GM12874 (cell line): ENCODE measurements at regions not wholly inside any gene's neighbourhood (a gene's known extent, or its start where the extent isn't known, plus 50 kb on each side); places are given as distances from the start of the nearest gene placed in this dataset.

Source experiments
- TF ChIP-seq, protein P1 (sequence below): IDR thresholded peaks from 2 replicates; pipeline ENCODE4 v1.5.1; 2011; ENCODE audit warnings: low read depth, mild to moderate bottlenecking, control low read depth, low read length, moderate library complexity; ENCODE audit not compliant: insufficient read depth

- TF ChIP-seq, protein P1, sequence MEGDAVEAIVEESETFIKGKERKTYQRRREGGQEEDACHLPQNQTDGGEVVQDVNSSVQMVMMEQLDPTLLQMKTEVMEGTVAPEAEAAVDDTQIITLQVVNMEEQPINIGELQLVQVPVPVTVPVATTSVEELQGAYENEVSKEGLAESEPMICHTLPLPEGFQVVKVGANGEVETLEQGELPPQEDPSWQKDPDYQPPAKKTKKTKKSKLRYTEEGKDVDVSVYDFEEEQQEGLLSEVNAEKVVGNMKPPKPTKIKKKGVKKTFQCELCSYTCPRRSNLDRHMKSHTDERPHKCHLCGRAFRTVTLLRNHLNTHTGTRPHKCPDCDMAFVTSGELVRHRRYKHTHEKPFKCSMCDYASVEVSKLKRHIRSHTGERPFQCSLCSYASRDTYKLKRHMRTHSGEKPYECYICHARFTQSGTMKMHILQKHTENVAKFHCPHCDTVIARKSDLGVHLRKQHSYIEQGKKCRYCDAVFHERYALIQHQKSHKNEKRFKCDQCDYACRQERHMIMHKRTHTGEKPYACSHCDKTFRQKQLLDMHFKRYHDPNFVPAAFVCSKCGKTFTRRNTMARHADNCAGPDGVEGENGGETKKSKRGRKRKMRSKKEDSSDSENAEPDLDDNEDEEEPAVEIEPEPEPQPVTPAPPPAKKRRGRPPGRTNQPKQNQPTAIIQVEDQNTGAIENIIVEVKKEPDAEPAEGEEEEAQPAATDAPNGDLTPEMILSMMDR, result no peak
These were observed 613.5 kb upstream of the EPHA6 start for GRCh38 chr3:96200897-96201296.

DNA sequence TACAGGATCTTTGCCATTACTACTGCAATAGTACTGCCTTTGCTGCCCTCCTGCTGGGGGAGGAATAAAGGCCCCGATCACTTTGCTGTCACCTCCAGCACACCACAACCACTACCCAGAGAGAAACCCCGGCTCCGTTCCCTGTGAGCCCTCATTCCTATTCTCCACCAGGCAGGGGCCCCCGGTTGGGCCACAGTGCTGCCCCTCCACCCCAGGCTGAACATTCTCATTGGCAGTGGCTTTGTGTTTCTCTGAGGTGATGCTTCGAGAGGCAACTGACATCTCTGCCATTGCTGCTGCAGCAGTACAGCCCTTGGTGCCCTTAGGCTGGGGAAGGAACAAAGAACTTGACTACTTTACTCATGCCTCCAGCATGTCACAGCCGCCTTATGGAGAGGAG is 612.9 kb upstream of the EPHA6 start:
- TF ChIP-seq, protein P1, result no peak

DNA sequence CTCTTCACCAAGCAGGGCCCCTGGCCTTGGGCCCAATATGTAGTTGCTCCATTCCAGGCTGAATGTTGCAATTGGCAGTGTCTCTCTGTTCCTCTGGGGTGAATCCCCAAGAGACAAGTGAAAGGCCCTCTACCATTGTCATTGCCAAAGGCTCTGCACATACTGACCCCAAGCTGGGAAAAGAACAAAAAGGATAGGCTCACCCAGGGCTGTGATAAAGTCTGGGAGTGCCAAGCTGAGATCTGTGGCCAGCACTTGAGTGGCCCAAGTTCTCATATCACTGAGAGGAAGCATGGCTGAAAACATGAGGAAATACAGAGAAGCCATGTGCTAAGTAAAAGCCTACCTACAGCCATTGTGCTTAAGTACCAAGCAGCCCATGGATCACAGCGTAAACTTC is 612.2 kb upstream of the EPHA6 start:
- TF ChIP-seq, protein P1, result no peak

GRCh38 chr3:96209699-96210098 is 604.7 kb upstream of the EPHA6 start:
- TF ChIP-seq, protein P1, result no peak

- TF ChIP-seq, protein P1, result no peak
These were observed 601.0 kb upstream of the EPHA6 start for GRCh38 chr3:96213393-96213792.

- TF ChIP-seq, protein P1, result no peak
These were observed 599.5 kb upstream of the EPHA6 start for GRCh38 chr3:96214941-96215340.

DNA sequence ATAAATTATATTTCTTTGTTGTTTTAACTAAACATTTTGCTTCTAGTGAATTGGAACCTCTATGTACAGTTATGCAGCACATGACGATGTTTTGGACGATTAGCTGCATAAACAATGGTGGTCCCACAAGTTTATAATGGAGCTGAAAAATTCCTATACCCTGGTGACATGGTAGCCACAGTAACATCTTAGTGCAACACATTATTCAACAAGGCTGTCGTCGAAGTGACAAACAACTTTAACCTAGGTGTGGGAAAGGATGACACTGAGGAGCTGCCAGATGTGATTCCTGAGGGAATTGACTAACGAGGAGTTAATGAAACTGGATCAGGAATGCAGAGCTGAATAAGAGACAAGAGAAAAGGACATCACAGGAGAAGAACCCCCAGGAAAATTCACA is 588.9 kb upstream of the EPHA6 start:
- TF ChIP-seq, protein P1, result no peak

DNA sequence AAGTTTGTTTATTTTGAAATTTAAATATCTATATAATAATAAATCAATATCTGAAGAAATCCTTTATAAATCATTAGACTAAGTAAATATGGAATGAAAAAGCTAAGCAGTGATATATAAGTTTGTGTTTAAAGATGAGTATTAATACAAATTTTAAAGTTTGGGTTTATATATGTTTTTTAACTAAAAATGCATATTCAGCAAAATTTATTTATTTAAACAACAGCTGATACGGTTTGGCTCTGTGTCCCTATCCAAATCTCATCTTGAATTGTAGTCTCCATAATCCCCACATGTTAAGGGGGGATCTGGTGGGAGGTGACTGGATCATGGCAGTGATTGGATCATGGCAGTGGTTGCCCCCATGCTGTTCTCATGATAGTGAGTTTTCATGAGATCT is 580.7 kb upstream of the EPHA6 start:
- TF ChIP-seq, protein P1, result no peak
